Left lung (tissue), 4 donors: ENCODE measurements at regions not wholly inside any gene's neighbourhood (a gene's known extent, or its start where the extent isn't known, plus 50 kb on each side); places are given as distances from the start of the nearest gene placed in this dataset.

Experiments used
- ATAC-seq: fragments of 200-7000 bp; cut with Tn5 transposase; one replicate; pipeline ENCODE4 v1.9.1; 2020; ENCODE audit warnings: moderate library complexity
- DNase-seq, 4 donors: peaks; one replicate each; pipeline ENCODE4 v3.0.0-alpha.2; 2013 to 2020
- H3K27ac ChIP-seq, 2 donors: fragments of 200-600 bp; sonication (generic) in 1 of 2; one replicate each; pipeline versions ENCODE4 v1.5.0 to v1.8.0; 2020 to 2021
- H3K27me3 ChIP-seq, 2 donors: fragments of 200-600 bp; sonication (generic) in 1 of 2; one replicate each; pipeline versions ENCODE4 v1.5.0 to v1.8.0; 2020 to 2021
- H3K36me3 ChIP-seq, 2 donors: fragments of 200-600 bp; sonication (generic) in 1 of 2; one replicate each; pipeline versions ENCODE4 v1.5.0 to v1.8.0; 2020 to 2021
- H3K4me1 ChIP-seq, 2 donors: fragments of 200-600 bp; one replicate each; pipeline ENCODE4 v1.8.0; 2021
- H3K4me3 ChIP-seq, 2 donors: fragments of 200-600 bp; sonication (generic) in 1 of 2; one replicate each; pipeline versions ENCODE4 v1.5.0 to v1.8.0; 2020 to 2021; ENCODE audit warnings: mild to moderate bottlenecking in 1 of 2
- H3K9me3 ChIP-seq, 2 donors: fragments of 200-600 bp; sonication (generic) in 1 of 2; one replicate each; pipeline versions ENCODE4 v1.5.0 to v1.8.0; 2020 to 2021
- intact Hi-C, 2 donors: fragments of 100-400 bp; cut with DNase I; formaldehyde crosslinking; loops; one replicate each; pipeline versions ENCODE4 v1.11.2 to v1.14.2; 2022
- TF ChIP-seq, protein P1 (sequence below), 2 donors: fragments of 200-600 bp; sonication (generic) in 1 of 2; IDR thresholded peaks; one replicate each; pipeline versions ENCODE4 v1.5.0 to v1.8.0; 2021; ENCODE audit warnings: antibody characterized with exemption in 2 of 2
- donor health status: DM: no; HTN: yes; CAD: no.
- donor health status: DM: no; HTN: no; CAD: no.

DNA sequence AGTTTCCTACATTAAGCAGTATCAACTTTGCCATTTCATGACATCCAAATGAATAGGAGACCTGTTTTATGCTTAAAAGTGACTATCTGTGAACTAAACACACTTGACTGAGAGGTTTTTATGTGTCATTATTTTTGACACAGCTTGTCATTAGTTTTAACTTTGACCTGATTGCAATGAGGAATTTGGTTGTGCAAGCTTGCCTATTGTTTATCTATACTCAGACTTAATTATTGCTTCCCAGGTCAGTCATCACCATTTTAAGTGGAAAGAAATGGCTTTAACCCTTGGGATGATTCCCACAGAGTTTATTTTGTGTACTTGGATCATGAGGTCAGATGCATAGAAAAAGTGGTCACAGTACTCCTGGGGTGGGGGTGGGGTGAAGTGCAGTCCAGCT is 171.0 kb upstream of the PRICKLE1 start:
- H3K36me3 ChIP-seq, result no peaks in the 10 kb centered on the region
- TF ChIP-seq, protein P1, sequence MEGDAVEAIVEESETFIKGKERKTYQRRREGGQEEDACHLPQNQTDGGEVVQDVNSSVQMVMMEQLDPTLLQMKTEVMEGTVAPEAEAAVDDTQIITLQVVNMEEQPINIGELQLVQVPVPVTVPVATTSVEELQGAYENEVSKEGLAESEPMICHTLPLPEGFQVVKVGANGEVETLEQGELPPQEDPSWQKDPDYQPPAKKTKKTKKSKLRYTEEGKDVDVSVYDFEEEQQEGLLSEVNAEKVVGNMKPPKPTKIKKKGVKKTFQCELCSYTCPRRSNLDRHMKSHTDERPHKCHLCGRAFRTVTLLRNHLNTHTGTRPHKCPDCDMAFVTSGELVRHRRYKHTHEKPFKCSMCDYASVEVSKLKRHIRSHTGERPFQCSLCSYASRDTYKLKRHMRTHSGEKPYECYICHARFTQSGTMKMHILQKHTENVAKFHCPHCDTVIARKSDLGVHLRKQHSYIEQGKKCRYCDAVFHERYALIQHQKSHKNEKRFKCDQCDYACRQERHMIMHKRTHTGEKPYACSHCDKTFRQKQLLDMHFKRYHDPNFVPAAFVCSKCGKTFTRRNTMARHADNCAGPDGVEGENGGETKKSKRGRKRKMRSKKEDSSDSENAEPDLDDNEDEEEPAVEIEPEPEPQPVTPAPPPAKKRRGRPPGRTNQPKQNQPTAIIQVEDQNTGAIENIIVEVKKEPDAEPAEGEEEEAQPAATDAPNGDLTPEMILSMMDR (IDR thresholded peaks at IDR 0.05), result no peak
- H3K4me1 ChIP-seq, result peaks cover 0 to 6% of the 10 kb centered on the region in 2 donors
- H3K4me3 ChIP-seq, result no peak overlapping the region
- no peak for DNase-seq
- intact Hi-C loops, result no loop called here
- H3K9me3 ChIP-seq, result no peaks in the 10 kb centered on the region
- H3K27ac ChIP-seq, result no peak overlapping the region
- no peak for ATAC-seq
- no peaks in the 10 kb centered on the region for H3K27me3 ChIP-seq

DNA sequence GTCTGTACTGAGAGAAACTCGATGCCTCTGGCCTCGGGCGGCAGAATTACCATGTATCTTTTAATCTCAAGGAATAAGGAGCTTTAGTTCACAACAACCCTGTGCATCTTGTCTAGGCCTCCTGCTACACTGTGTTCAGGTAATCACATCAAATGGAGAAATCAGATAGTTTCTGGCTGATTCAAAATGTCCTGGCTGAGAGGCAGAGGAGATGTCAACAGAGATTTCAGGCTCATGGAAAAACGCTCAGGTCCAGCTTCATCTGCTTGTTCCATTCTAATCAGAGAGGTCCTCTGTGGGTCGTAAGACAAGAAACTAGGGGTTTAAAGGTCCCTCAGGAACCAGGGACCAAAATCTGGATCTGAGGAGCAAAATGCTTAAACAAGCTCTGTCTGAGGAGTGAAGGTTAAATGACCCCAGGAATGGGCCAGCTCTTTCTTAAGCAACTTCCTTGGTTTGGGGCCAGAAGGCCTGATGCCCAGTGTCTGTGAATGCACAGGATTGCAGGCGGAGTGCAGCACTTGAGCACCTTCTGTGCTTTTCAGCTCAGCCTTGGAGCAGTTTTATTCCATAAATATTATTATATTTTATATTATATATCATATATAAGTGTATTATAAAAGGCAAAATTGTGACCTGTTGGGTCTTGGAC is 170.2 kb upstream of the PRICKLE1 start:
- TF ChIP-seq, protein P1 (IDR thresholded peaks at IDR 0.05), result no peak
- H3K4me3 ChIP-seq, result no peak overlapping the region
- H3K4me1 ChIP-seq, result peaks cover 0 to 6% of the 10 kb centered on the region in 2 donors
- no peaks in the 10 kb centered on the region for H3K36me3 ChIP-seq
- intact Hi-C loops, result no loop called here
- DNase-seq (peak in 2 of 4 donors; percentile 40 to 78), ATAC-seq (peak; percentile 64)
- H3K27me3 ChIP-seq, result no peaks in the 10 kb centered on the region
- H3K9me3 ChIP-seq, result no peaks in the 10 kb centered on the region
- H3K27ac ChIP-seq, result no peak overlapping the region

DNA sequence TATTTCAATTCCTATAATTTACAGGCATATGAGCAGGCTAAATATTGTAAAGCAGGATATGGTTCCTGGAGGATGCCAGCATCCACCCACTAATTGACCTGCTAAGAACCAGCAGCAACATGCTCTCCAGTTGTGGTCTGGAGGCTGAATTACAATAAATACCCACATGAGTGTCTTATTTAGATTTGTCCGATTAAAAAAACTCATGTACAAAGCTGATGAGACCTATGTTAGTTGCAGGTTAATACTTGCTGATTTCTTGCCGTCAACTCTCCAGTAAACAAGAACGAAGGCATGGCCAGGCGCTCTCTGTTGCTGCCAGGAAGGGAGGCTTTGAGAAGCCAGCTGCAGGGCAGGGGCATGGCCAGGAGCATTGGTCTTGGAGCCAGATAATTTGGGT is 169.3 kb upstream of the PRICKLE1 start:
- Histone ChIP-seq H3K4me3 (no peak overlapping the region), H3K36me3 (no peaks in the 10 kb centered on the region), H3K9me3 (no peaks in the 10 kb centered on the region), H3K4me1 (peaks cover 0 to 6% of the 10 kb centered on the region in 2 donors), H3K27ac (no peak overlapping the region), H3K27me3 (no peaks in the 10 kb centered on the region)
- ATAC-seq, result no peak
- TF ChIP-seq, protein P1 (IDR thresholded peaks at IDR 0.05), result no peak
- no peak for DNase-seq
- intact Hi-C loops, result no loop called here

DNA sequence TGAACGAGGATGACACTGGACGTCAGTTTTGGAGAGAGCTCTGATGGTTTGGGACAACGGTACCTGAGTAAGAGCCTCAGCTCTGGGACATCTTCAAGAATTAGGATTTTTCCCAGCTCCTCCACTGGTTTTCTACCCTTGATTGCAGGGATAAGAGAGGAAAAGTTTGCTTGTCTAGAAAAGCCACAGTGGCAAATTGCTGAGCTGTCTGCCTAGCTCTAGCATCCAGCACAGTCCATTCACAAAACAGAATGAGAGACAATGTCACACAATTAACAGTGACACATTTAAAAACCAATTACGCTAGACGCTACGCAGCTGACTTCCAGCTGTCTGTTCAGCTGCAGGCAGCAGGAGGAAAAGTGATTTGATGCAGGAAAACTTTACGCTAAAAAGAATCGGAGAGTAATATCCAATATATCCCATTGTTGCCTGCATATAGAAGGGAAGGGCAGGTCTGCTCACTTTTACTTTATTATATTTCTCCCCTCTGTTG is 168.1 kb upstream of the PRICKLE1 start:
- Histone ChIP-seq H3K36me3 (no peaks in the 10 kb centered on the region), H3K4me1 (peaks cover 0 to 6% of the 10 kb centered on the region in 2 donors), H3K9me3 (no peaks in the 10 kb centered on the region), H3K27ac (no peak overlapping the region), H3K27me3 (no peaks in the 10 kb centered on the region), H3K4me3 (no peak overlapping the region)
- TF ChIP-seq, protein P1 (IDR thresholded peaks at IDR 0.05), result no peak
- DNase-seq (peak in 1 of 4 donors; percentile 47), ATAC-seq (no peak)
- intact Hi-C loops, result no loop called here

DNA sequence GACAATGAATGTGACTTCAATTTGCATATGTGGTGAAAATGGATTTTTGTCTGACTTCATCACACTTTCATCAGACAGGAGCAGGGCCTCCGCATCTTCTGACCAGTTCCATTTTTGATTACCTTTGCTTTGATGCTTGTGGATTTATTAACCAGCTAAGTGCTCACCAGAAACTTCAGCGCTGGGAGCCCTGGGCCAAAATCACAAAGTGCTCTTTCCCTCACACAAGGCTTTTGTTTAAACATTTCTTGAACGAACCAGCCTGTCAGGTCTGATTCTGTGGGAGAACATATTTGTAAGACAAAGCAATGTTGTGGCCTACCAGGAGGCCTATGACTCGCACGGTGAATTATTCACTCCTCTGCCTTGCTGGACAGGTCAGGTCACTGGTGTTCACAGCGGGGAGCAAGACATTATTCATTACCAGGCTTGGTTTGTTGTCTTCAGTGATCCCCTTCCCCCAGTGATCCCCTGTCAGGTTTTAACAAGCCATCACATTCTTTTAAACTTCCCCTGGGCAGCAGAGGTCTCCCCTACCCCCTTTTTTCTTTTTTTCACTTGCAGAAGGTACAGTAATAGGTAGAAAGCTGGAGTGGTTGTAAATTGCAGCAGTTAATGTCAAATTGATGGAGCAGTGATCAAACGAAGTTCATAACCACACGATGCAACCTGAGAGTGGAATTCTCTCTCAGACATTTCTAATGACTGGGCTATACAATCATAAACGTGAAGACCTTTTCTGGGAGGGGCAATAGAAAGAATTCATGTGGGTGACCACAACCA is 167.5 kb upstream of the PRICKLE1 start:
- intact Hi-C loops, result no loop called here
- no peaks in the 10 kb centered on the region for H3K36me3 ChIP-seq
- no peak overlapping the region for H3K4me3 ChIP-seq
- DNase-seq (peak in 1 of 4 donors; percentile 35), ATAC-seq (peak; percentile 73)
- H3K9me3 ChIP-seq, result no peaks in the 10 kb centered on the region
- no peak overlapping the region for H3K27ac ChIP-seq
- no peaks in the 10 kb centered on the region for H3K27me3 ChIP-seq
- TF ChIP-seq, protein P1 (IDR thresholded peaks at IDR 0.05), result no peak
- peaks cover 0 to 6% of the 10 kb centered on the region in 2 donors for H3K4me1 ChIP-seq
